ENCODE measurements at regions not wholly inside any gene's neighbourhood (a gene's known extent, or its start where the extent isn't known, plus 50 kb on each side); places are given as distances from the start of the nearest gene placed in this dataset.
"Not testable (repeated sequence)": the region's sequence is repeated elsewhere in the genome, so short reads cannot be mapped to it uniquely, and the experiment has no call there.

DNA sequence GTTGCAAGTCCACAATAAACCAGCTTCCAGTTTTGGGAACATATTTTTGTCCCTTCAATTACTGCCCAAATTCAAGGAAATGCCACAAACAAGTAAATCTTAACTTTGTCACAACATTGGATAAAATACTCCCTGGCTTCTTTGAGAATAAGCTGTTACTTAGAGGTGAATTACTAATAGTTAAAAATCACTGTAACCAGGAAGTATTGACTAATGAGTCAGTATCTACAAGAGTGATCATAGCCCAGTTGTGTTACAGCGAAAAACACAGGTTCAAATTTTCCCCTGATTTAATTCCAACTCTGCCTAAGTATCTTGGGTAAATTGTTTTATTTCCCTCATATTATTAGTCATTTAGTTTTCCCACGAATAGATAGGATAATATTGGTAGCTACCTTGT, 291.2 kb upstream of the PPARGC1A start:
- Histone ChIP-seq H3K9ac (ENCODE audit: low read length) (no peak overlapping the region), H3F3A (ENCODE audit: low read length, unreplicated experiment) (no peaks in the 10 kb centered on the region), H4K20me1 (ENCODE audit: low read length) (no peaks in the 10 kb centered on the region), H3K79me2 (ENCODE audit: low read length) (no peaks in the 10 kb centered on the region), H3K36me3 (ENCODE audit: low read depth, low read length) (no peaks in the 10 kb centered on the region), H3K9me3 (ENCODE audit: low read length) (no peaks in the 10 kb centered on the region), H3K27me3 (ENCODE audit: low read length) (peaks cover 17% of the 10 kb centered on the region), H3K4me3 (ENCODE audit: low read length) (no peak overlapping the region), H3K27ac (ENCODE audit: low read length) (no peak overlapping the region), H3K4me2 (ENCODE audit: low read length) (no peak overlapping the region), H3K9me2 (replicated peaks; ENCODE audit: low read length) (no peaks in the 10 kb centered on the region), H3K4me1 (ENCODE audit: insufficient read depth, low read length) (no peaks in the 10 kb centered on the region), H2AFZ (ENCODE audit: low read length) (no peak overlapping the region)
- CTCF ChIA-PET, result no interaction called here
- BruUV-seq (replicated peaks), result no TSS peak
- TF ChIP-seq EZH2 (IDR thresholded peaks at IDR 0.05; ENCODE audit: low read length, unreplicated experiment) (no peak), EZH2phosphoT487 (IDR thresholded peaks at IDR 0.05; ENCODE audit: borderline replicate concordance, low read length) (no peak)
- TF ChIP-seq, protein P1, sequence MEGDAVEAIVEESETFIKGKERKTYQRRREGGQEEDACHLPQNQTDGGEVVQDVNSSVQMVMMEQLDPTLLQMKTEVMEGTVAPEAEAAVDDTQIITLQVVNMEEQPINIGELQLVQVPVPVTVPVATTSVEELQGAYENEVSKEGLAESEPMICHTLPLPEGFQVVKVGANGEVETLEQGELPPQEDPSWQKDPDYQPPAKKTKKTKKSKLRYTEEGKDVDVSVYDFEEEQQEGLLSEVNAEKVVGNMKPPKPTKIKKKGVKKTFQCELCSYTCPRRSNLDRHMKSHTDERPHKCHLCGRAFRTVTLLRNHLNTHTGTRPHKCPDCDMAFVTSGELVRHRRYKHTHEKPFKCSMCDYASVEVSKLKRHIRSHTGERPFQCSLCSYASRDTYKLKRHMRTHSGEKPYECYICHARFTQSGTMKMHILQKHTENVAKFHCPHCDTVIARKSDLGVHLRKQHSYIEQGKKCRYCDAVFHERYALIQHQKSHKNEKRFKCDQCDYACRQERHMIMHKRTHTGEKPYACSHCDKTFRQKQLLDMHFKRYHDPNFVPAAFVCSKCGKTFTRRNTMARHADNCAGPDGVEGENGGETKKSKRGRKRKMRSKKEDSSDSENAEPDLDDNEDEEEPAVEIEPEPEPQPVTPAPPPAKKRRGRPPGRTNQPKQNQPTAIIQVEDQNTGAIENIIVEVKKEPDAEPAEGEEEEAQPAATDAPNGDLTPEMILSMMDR (conservative IDR thresholded peaks at IDR 0.05; ENCODE audit: low read depth, low read length), result no peak
- no peak for DNase-seq
- intact Hi-C loops (cut with micrococcal nuclease), result no loop called here
- POLR2A ChIA-PET (ENCODE audit: unreplicated experiment), result no interaction called here
- ATAC-seq, result no peak

DNA sequence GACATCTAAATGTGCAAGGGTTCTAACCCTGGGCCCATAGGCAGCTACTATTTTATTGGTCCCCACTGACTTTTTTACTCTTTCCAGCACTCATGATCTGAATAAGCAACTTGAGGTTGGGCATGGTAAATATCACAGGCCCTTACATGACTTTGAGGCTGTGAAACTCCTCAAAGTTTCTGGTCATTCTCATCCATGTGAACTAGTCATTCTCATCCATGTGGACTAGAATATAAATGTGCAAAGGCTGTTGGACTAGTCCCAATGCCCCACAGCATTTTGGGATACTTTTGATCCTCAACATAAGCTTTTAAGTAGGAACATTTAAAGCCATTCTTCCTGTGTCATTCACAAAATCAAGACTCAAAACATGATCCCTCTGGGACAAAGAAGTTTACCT, 290.7 kb upstream of the PPARGC1A start:
- Histone ChIP-seq H3K4me2 (ENCODE audit: low read length) (no peak overlapping the region), H2AFZ (ENCODE audit: low read length) (no peak overlapping the region), H3K27me3 (ENCODE audit: low read length) (peaks cover 17% of the 10 kb centered on the region), H4K20me1 (ENCODE audit: low read length) (no peaks in the 10 kb centered on the region), H3K79me2 (ENCODE audit: low read length) (no peaks in the 10 kb centered on the region), H3K4me3 (ENCODE audit: low read length) (no peak overlapping the region), H3K9me2 (replicated peaks; ENCODE audit: low read length) (no peaks in the 10 kb centered on the region), H3K9ac (ENCODE audit: low read length) (no peak overlapping the region), H3F3A (ENCODE audit: low read length, unreplicated experiment) (no peaks in the 10 kb centered on the region), H3K36me3 (ENCODE audit: low read depth, low read length) (no peaks in the 10 kb centered on the region), H3K27ac (ENCODE audit: low read length) (no peak overlapping the region), H3K9me3 (ENCODE audit: low read length) (no peaks in the 10 kb centered on the region), H3K4me1 (ENCODE audit: insufficient read depth, low read length) (no peaks in the 10 kb centered on the region)
- DNase-seq (no peak), ATAC-seq (no peak)
- CTCF ChIA-PET, result no interaction called here
- TF ChIP-seq EZH2 (IDR thresholded peaks at IDR 0.05; ENCODE audit: low read length, unreplicated experiment), result no peak
- TF ChIP-seq, protein P1 (conservative IDR thresholded peaks at IDR 0.05; ENCODE audit: low read depth, low read length), result no peak
- TF ChIP-seq EZH2phosphoT487 (IDR thresholded peaks at IDR 0.05; ENCODE audit: borderline replicate concordance, low read length), result no peak
- BruUV-seq (replicated peaks), result no TSS peak
- POLR2A ChIA-PET (ENCODE audit: unreplicated experiment), result no interaction called here
- intact Hi-C loops (cut with micrococcal nuclease), result no loop called here

DNA sequence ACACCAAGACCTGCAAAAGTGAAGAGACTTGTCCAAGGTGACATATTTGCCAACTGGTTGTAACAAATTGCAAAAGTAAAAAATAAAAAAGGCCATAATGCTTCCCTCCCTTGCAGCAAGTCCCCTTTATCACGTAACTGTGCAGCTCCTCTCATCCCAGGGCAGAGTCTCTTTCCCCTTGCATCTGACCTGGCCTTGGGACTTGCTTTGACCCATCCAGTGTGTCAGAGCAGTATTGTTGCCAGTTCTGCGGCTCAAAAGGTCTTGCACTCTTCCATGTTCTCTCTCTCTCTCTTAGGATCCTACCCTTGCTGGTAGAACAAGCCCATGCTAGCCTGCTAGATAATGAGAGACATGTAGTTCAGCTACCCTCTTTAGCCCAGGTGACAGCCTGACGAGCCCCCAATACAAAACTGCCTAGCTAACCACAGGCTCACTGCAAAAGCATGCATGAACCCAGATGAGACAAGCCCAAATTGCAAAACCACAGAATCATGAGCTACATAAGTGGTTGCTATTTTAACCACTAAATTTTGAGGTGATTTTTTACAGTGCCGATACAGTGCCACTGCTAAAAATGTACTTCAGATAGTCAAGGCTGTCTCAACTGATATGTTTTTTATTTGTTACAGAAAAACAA, 289.5 kb upstream of the PPARGC1A start:
- Histone ChIP-seq H3K9me3 (ENCODE audit: low read length) (no peaks in the 10 kb centered on the region), H2AFZ (ENCODE audit: low read length) (no peak overlapping the region), H3K9me2 (replicated peaks; ENCODE audit: low read length) (no peaks in the 10 kb centered on the region), H3F3A (ENCODE audit: low read length, unreplicated experiment) (no peaks in the 10 kb centered on the region), H3K4me3 (ENCODE audit: low read length) (no peak overlapping the region), H3K9ac (ENCODE audit: low read length) (no peak overlapping the region), H3K4me1 (ENCODE audit: insufficient read depth, low read length) (no peaks in the 10 kb centered on the region), H3K36me3 (ENCODE audit: low read depth, low read length) (no peaks in the 10 kb centered on the region), H3K4me2 (ENCODE audit: low read length) (no peak overlapping the region), H4K20me1 (ENCODE audit: low read length) (no peaks in the 10 kb centered on the region), H3K27ac (ENCODE audit: low read length) (no peak overlapping the region), H3K79me2 (ENCODE audit: low read length) (no peaks in the 10 kb centered on the region), H3K27me3 (ENCODE audit: low read length) (peaks cover 14% of the 10 kb centered on the region)
- TF ChIP-seq EZH2 (IDR thresholded peaks at IDR 0.05; ENCODE audit: low read length, unreplicated experiment), result no peak
- no peak for TF ChIP-seq EZH2phosphoT487 (IDR thresholded peaks at IDR 0.05; ENCODE audit: borderline replicate concordance, low read length)
- TF ChIP-seq, protein P1 (conservative IDR thresholded peaks at IDR 0.05; ENCODE audit: low read depth, low read length), result no peak
- intact Hi-C loops (cut with micrococcal nuclease), result no loop called here
- DNase-seq (no peak), ATAC-seq (no peak)
- POLR2A ChIA-PET (ENCODE audit: unreplicated experiment), result no interaction called here
- no TSS peak for BruUV-seq (replicated peaks)
- CTCF ChIA-PET, result no interaction called here

DNA sequence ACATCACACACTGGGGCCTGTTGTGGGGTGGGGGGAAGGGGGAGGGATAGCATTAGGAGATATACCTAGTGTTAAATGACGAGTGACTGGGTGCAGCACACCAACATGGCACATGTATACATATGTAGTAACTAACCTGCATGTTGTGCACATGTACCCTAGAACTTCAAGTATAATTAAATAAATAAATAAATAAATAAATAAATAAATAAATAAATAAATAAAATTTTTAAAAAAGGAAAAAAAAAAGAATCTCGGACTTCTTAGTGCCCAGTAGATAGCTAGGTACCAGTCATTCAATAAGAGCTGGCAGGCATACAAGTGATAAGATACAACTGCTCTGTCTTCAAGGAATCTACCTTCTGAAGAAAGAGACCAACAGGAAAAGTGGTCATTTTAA, 287.6 kb upstream of the PPARGC1A start:
- H3K9me3 ChIP-seq (ENCODE audit: low read length); intact Hi-C loops (cut with micrococcal nuclease); H3K36me3 ChIP-seq (ENCODE audit: low read depth, low read length); H3K9ac ChIP-seq (ENCODE audit: low read length); H3K27me3 ChIP-seq (ENCODE audit: low read length); ATAC-seq; H3K27ac ChIP-seq (ENCODE audit: low read length); DNase-seq; H2AFZ ChIP-seq (ENCODE audit: low read length); H4K20me1 ChIP-seq (ENCODE audit: low read length); H3K4me1 ChIP-seq (ENCODE audit: insufficient read depth, low read length); H3F3A ChIP-seq (ENCODE audit: low read length, unreplicated experiment); POLR2A ChIA-PET (ENCODE audit: unreplicated experiment); H3K79me2 ChIP-seq (ENCODE audit: low read length); CTCF ChIA-PET; H3K4me2 ChIP-seq (ENCODE audit: low read length); H3K9me2 ChIP-seq (replicated peaks; ENCODE audit: low read length); H3K4me3 ChIP-seq (ENCODE audit: low read length); BruUV-seq (replicated peaks): not testable (repeated sequence)
